Fibroblast of lung (primary cell): ENCODE measurements at regions not wholly inside any gene's neighbourhood (a gene's known extent, or its start where the extent isn't known, plus 50 kb on each side); places are given as distances from the start of the nearest gene placed in this dataset.

ENCODE experiments used
- EZH2 ChIP-seq: IDR thresholded peaks from 2 replicates; pipeline ENCODE4 v1.5.1; 2012; ENCODE audit warnings: low read length, control low read depth, mild to moderate bottlenecking; ENCODE audit errors: missing control alignments
- TF ChIP-seq, protein P1 (sequence below), 2 donors: IDR thresholded peaks in 1 of 2; conservative IDR thresholded peaks in 1 of 2; 1 replicate in 1 of 2; 2 replicates in 1 of 2; pipeline ENCODE4 v1.5.1; 2011 to 2012; ENCODE audit warnings: low read length in 2 of 2, control low read depth in 1 of 2, inconsistent platforms in 1 of 2, low read depth in 1 of 2, mild to moderate bottlenecking in 1 of 2

DNA sequence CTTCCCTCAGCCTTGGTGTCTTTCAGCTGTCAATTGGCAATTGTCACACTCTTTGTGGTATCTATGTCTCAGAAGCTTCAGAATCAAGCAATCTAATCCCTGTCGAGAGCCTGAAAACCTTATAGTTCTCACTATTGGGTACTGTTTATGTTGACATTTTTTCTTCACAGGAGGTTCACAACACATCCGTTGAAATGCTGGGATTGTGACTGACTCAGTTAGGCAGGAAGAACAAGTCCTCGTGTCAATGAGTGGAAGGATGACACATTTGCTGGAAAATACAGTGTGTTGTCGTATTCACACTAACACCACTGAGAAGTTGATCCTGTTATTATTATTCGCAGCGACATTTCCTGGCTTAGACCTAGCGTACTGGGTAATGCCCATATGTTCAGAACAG is 163.9 kb upstream of the CITED2 start:
- TF ChIP-seq, protein P1, sequence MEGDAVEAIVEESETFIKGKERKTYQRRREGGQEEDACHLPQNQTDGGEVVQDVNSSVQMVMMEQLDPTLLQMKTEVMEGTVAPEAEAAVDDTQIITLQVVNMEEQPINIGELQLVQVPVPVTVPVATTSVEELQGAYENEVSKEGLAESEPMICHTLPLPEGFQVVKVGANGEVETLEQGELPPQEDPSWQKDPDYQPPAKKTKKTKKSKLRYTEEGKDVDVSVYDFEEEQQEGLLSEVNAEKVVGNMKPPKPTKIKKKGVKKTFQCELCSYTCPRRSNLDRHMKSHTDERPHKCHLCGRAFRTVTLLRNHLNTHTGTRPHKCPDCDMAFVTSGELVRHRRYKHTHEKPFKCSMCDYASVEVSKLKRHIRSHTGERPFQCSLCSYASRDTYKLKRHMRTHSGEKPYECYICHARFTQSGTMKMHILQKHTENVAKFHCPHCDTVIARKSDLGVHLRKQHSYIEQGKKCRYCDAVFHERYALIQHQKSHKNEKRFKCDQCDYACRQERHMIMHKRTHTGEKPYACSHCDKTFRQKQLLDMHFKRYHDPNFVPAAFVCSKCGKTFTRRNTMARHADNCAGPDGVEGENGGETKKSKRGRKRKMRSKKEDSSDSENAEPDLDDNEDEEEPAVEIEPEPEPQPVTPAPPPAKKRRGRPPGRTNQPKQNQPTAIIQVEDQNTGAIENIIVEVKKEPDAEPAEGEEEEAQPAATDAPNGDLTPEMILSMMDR (conservative IDR thresholded peaks at IDR 0.05 in 1 of 2, IDR thresholded peaks at IDR 0.05 in 1 of 2; ENCODE audit: low read depth in 1 of 2, low read length in 2 of 2) = no peak
- TF ChIP-seq EZH2 = no peak
